ENCODE measurements at regions not wholly inside any gene's neighbourhood (a gene's known extent, or its start where the extent isn't known, plus 50 kb on each side); places are given as distances from the start of the nearest gene placed in this dataset.

GRCh38 chr16:9527976-9528375 is 436.5 kb downstream of the HAPSTR1 start:
- WGBS, 2 donors = 39 to 48% methylated on average over 2 of the region's 2 CpGs
- no peak overlapping the region for H3K4me3 ChIP-seq
- H3K27me3 ChIP-seq (ENCODE audit: control insufficient read depth in 3 of 3, insufficient read depth in 3 of 3, low read length in 2 of 3) = no peaks in the 10 kb centered on the region
- no peaks in the 10 kb centered on the region for H3K36me3 ChIP-seq (ENCODE audit: control insufficient read depth in 4 of 4, insufficient read depth in 4 of 4, low read length in 4 of 4)
- H3K27ac ChIP-seq (ENCODE audit: low read depth in 1 of 2, low read length in 1 of 2) = no peak overlapping the region
- H3K4me1 ChIP-seq (ENCODE audit: control insufficient read depth in 5 of 5, insufficient read depth in 5 of 5, low read length in 5 of 5) = peaks cover 0 to 1% (median 0%) of the 10 kb centered on the region in 5 donors
- H3K9ac ChIP-seq (ENCODE audit: insufficient read depth in 1 of 2, low read length in 2 of 2) = no peak overlapping the region
- peaks cover 0 to 4% (median 3%) of the 10 kb centered on the region in 4 donors for H3K9me3 ChIP-seq (ENCODE audit: control insufficient read depth in 4 of 4, insufficient read depth in 3 of 4, low read length in 3 of 4)
- TF ChIP-seq CTCF (IDR thresholded peaks at IDR 0.05; ENCODE audit: control extremely low read depth, extremely low read depth) = no peak
- ATAC-seq (ENCODE audit: insufficient read depth, low FRiP score) (no peak), DNase-seq (no peak)

- H3K9ac ChIP-seq (ENCODE audit: insufficient read depth in 1 of 2, low read length in 2 of 2) = no peak overlapping the region
- no peaks in the 10 kb centered on the region for H3K27me3 ChIP-seq (ENCODE audit: control insufficient read depth in 3 of 3, insufficient read depth in 3 of 3, low read length in 2 of 3)
- DNase-seq (peak in 1 of 3 donors; percentile 10), ATAC-seq (ENCODE audit: insufficient read depth, low FRiP score) (no peak)
- WGBS, 2 donors = 55 to 75% methylated on average over 9 of the region's 9 CpGs
- peaks cover 0 to 4% (median 3%) of the 10 kb centered on the region in 4 donors for H3K9me3 ChIP-seq (ENCODE audit: control insufficient read depth in 4 of 4, insufficient read depth in 3 of 4, low read length in 3 of 4)
- peaks cover 0 to 1% (median 0%) of the 10 kb centered on the region in 5 donors for H3K4me1 ChIP-seq (ENCODE audit: control insufficient read depth in 5 of 5, insufficient read depth in 5 of 5, low read length in 5 of 5)
- H3K27ac ChIP-seq (ENCODE audit: low read depth in 1 of 2, low read length in 1 of 2) = no peak overlapping the region
- H3K4me3 ChIP-seq = no peak overlapping the region
- TF ChIP-seq CTCF (IDR thresholded peaks at IDR 0.05; ENCODE audit: control extremely low read depth, extremely low read depth) = no peak
- H3K36me3 ChIP-seq (ENCODE audit: control insufficient read depth in 4 of 4, insufficient read depth in 4 of 4, low read length in 4 of 4) = no peaks in the 10 kb centered on the region
Measured at GRCh38 chr16:9528511-9529079, 437.2 kb downstream of the HAPSTR1 start.

GRCh38 chr16:9533042-9533441 is 441.6 kb downstream of the HAPSTR1 start:
- ATAC-seq (ENCODE audit: insufficient read depth, low FRiP score) (no peak), DNase-seq (no peak)
- Histone ChIP-seq H3K27ac (ENCODE audit: low read depth in 1 of 2, low read length in 1 of 2) (no peak overlapping the region), H3K27me3 (ENCODE audit: control insufficient read depth in 3 of 3, insufficient read depth in 3 of 3, low read length in 2 of 3) (no peaks in the 10 kb centered on the region), H3K9me3 (ENCODE audit: control insufficient read depth in 4 of 4, insufficient read depth in 3 of 4, low read length in 3 of 4) (peaks cover 0 to 4% (median 3%) of the 10 kb centered on the region in 4 donors), H3K36me3 (ENCODE audit: control insufficient read depth in 4 of 4, insufficient read depth in 4 of 4, low read length in 4 of 4) (no peaks in the 10 kb centered on the region), H3K9ac (ENCODE audit: insufficient read depth in 1 of 2, low read length in 2 of 2) (no peak overlapping the region), H3K4me3 (no peak overlapping the region), H3K4me1 (ENCODE audit: control insufficient read depth in 5 of 5, insufficient read depth in 5 of 5, low read length in 5 of 5) (no peaks in the 10 kb centered on the region)
- no peak for TF ChIP-seq CTCF (IDR thresholded peaks at IDR 0.05; ENCODE audit: control extremely low read depth, extremely low read depth)
- 79 to 85% methylated on average over 3 of the region's 3 CpGs for WGBS, 2 donors

- Histone ChIP-seq H3K9ac (ENCODE audit: insufficient read depth in 1 of 2, low read length in 2 of 2) (no peak overlapping the region), H3K4me1 (ENCODE audit: control insufficient read depth in 5 of 5, insufficient read depth in 5 of 5, low read length in 5 of 5) (no peaks in the 10 kb centered on the region), H3K27ac (ENCODE audit: low read depth in 1 of 2, low read length in 1 of 2) (no peak overlapping the region), H3K9me3 (ENCODE audit: control insufficient read depth in 4 of 4, insufficient read depth in 3 of 4, low read length in 3 of 4) (peaks cover 0 to 8% (median 5%) of the 10 kb centered on the region in 4 donors), H3K36me3 (ENCODE audit: control insufficient read depth in 4 of 4, insufficient read depth in 4 of 4, low read length in 4 of 4) (no peaks in the 10 kb centered on the region), H3K4me3 (no peak overlapping the region), H3K27me3 (ENCODE audit: control insufficient read depth in 3 of 3, insufficient read depth in 3 of 3, low read length in 2 of 3) (no peaks in the 10 kb centered on the region)
- ATAC-seq (ENCODE audit: insufficient read depth, low FRiP score) (no peak), DNase-seq (no peak)
- WGBS, 2 donors = 67 to 82% methylated on average over 3 of the region's 3 CpGs
- TF ChIP-seq CTCF (IDR thresholded peaks at IDR 0.05; ENCODE audit: control extremely low read depth, extremely low read depth) = no peak
Measured at GRCh38 chr16:9534759-9535158, 443.3 kb downstream of the HAPSTR1 start.
